Astrocyte of the hippocampus (primary cell): ENCODE measurements at regions not wholly inside any gene's neighbourhood (a gene's known extent, or its start where the extent isn't known, plus 50 kb on each side); places are given as distances from the start of the nearest gene placed in this dataset.

Source experiments
- DNase-seq: peaks from one replicate; pipeline ENCODE4 v3.0.0; 2011; ENCODE audit warnings: low read depth, low spot score

DNA sequence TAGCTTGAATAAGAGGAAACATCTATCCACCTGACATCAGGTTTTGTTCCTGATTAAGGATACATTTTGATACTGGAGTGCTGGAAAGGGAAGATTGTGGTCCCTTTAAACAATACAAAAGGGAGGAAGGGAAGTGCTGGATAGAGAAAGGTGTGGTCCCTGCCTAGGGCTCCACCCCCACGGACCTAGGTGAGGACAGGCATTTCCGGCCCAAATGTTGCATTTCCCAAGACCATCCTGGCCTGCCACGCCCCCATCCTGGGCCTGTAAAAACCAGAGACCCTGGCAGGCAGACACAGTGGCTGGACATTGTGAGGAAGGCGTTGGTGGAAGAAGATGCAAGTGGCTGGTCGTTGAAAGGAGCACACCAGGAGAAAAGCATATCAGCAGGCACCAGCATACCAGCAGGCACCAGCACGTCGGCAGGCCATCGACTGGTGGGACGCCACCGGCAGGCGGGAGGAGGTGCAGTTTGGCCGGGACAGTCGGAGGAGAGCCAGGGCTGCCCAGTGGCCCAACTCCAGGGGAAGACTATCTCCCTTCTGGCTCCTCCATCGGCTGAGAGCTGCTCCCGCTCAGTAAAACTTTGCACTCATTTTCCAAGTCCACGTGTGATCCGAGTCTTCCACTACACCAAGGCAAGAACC, 53.2 kb upstream of the AMN1 start:
- no peak for DNase-seq

DNA sequence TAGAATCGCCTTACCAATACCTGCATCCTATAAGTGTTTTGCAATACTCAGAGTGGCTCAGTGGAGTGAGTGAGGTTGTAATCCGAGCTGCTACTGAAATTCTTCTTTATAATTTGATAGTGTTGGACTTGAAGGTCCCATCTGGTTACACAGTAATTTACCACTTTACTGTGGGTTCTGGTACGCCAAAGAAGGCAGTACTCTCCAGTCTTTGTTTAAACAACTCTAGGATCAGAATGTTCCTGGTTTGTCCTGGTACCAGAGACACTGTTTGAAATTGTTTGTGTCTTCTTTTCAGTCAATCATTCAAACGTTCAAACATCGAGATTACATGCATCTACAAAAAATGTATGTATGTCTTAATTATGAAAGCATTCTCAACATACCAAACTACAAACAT, 51.3 kb upstream of the AMN1 start:
- DNase-seq: no peak

DNA sequence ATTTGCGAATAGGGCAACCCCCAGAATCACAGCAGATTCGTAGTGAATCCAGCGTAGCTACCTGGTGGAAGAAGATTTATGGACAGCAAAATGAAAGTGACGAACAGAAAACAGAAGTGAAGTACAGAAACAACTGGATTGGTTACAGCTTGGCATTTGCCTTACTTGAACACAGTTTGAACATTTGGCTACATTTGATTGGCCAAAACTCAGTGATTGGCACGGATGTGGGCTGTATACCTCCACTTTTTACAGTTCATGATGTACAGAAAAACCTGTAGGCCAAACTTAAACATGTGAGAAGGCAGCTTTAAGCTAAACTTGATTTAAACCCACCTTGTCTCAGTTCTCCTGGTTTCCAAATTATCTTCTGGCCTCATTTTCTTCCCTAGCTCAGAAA, 49.9 kb upstream of the AMN1 start:
- DNase-seq: no peak
